ENCODE measurements at regions not wholly inside any gene's neighbourhood (a gene's known extent, or its start where the extent isn't known, plus 50 kb on each side); places are given as distances from the start of the nearest gene placed in this dataset.

DNA sequence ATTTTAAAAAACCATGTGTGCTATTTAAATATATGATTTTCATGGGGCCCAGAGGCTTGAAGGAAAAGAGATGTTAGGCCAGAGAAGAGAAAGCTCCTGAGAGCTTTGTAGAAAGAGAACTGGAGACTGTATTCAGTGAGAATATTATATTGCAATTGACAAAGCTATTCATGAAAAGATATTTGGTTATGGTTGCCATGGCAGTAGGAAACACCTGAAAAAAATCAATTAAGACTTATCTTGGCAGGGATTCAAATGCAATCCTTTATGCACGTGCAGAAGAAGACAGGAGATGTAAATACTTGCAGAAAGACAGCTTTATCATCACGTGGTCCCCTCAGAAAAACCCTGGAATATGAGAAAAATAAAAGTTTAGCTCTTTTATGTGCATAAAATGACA, 636.0 kb upstream of the TBL1XR1 start:
- CTCF ChIA-PET, result interaction anchor here (0.9 kb wide), 1 partner anchor 11 kb away, joined by 3 read pairs; no protein-coding TSS in a partner anchor
- POLR2A ChIA-PET, result no interaction called here

DNA sequence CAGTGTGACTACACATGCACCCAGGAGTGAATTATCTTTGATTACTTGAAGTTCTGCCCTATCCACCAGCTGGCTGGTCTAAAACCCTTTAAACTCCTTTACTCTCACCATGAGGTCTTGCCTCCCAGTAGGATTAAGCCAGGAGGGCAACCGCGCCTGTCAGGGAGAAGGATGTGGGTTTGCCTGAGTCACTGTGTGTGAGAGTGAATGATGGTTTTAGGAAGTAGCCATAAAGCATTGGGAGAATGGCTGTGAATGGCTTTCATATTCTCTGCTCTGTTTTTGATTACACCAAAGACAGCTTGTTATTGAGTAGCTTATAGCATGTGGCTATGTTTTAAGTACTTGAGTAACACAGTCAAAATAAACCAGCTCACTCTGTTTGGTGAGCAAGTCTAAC, 637.7 kb upstream of the TBL1XR1 start:
- ATAC-seq, result no peak
- POLR2A ChIA-PET, result no interaction called here

More for the DNA sequence above, 636.0 kb upstream of the TBL1XR1 start:
- no peak overlapping the region for H3K27ac Mint-ChIP-seq
- DNase-seq, result no peak
- H3K4me3 Mint-ChIP-seq, result no peak overlapping the region
- H3K4me1 Mint-ChIP-seq (ENCODE audit: low read depth), result no peaks in the 10 kb centered on the region
- no peaks in the 10 kb centered on the region for H3K27me3 Mint-ChIP-seq (ENCODE audit: low read depth)
- no peak for ATAC-seq
- H3K9me3 Mint-ChIP-seq (ENCODE audit: insufficient read depth), result no peaks in the 10 kb centered on the region
- no peaks in the 10 kb centered on the region for H3K36me3 Mint-ChIP-seq (ENCODE audit: low read depth)

DNA sequence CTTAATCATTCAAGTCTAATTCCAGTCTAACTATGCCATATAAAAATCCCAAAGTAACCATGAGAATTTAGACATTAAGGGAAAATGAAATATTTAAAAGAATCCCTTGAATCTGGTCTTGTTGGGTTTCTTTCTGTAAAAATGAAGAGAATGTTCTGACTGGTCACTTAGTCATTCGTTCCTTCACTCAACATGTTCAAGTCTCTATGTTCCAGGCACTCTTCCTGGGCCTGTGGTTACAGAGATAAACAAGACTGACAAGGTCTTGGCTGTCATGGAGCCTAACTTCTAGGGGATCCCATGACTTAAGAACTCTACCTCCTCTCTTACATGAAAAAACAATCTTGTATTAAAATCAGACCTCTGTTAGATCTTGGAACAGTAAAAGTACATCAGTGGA, 638.6 kb upstream of the TBL1XR1 start:
- ChIA-PET CTCF (no interaction called here), POLR2A (no interaction called here)
- no peaks in the 10 kb centered on the region for H3K9me3 Mint-ChIP-seq (ENCODE audit: insufficient read depth)
- no peaks in the 10 kb centered on the region for H3K27me3 Mint-ChIP-seq (ENCODE audit: low read depth)
- no peak for DNase-seq
- H3K4me1 Mint-ChIP-seq (ENCODE audit: low read depth), result no peaks in the 10 kb centered on the region
- no peak overlapping the region for H3K4me3 Mint-ChIP-seq
- no peaks in the 10 kb centered on the region for H3K36me3 Mint-ChIP-seq (ENCODE audit: low read depth)
- H3K27ac Mint-ChIP-seq, result no peak overlapping the region
- no peak for ATAC-seq

More for the DNA sequence above, 637.7 kb upstream of the TBL1XR1 start:
- Mint-ChIP-seq H3K4me1 (ENCODE audit: low read depth) (no peaks in the 10 kb centered on the region), H3K36me3 (ENCODE audit: low read depth) (no peaks in the 10 kb centered on the region), H3K27ac (no peak overlapping the region), H3K9me3 (ENCODE audit: insufficient read depth) (no peaks in the 10 kb centered on the region), H3K4me3 (no peak overlapping the region), H3K27me3 (ENCODE audit: low read depth) (no peaks in the 10 kb centered on the region)
- no peak for DNase-seq
- CTCF ChIA-PET, result no interaction called here

DNA sequence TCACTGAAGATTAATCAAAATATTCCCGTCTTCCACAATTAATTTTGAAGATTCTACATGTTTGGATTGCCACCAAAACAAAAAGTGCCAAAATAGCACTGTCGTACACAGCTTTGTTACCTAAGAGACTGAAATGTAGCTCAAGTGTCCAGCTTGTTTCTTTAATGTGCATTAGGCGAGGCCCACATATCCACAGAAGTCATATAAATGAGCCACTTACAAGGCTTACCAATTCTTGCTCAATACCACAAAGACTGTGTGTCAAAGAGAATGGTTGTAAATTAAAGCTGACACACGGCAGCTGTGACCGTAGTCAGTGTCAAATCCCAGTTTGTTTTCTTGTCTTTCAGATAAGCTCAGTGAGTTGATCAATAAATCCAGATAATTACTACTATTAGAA, 639.4 kb upstream of the TBL1XR1 start:
- H3K4me3 Mint-ChIP-seq, result no peak overlapping the region
- ATAC-seq (no peak), DNase-seq (no peak)
- no peak overlapping the region for H3K27ac Mint-ChIP-seq
- H3K27me3 Mint-ChIP-seq (ENCODE audit: low read depth), result no peaks in the 10 kb centered on the region
- H3K4me1 Mint-ChIP-seq (ENCODE audit: low read depth), result no peaks in the 10 kb centered on the region
- POLR2A ChIA-PET, result no interaction called here
- no peaks in the 10 kb centered on the region for H3K9me3 Mint-ChIP-seq (ENCODE audit: insufficient read depth)
- H3K36me3 Mint-ChIP-seq (ENCODE audit: low read depth), result no peaks in the 10 kb centered on the region
- CTCF ChIA-PET, result no interaction called here

DNA sequence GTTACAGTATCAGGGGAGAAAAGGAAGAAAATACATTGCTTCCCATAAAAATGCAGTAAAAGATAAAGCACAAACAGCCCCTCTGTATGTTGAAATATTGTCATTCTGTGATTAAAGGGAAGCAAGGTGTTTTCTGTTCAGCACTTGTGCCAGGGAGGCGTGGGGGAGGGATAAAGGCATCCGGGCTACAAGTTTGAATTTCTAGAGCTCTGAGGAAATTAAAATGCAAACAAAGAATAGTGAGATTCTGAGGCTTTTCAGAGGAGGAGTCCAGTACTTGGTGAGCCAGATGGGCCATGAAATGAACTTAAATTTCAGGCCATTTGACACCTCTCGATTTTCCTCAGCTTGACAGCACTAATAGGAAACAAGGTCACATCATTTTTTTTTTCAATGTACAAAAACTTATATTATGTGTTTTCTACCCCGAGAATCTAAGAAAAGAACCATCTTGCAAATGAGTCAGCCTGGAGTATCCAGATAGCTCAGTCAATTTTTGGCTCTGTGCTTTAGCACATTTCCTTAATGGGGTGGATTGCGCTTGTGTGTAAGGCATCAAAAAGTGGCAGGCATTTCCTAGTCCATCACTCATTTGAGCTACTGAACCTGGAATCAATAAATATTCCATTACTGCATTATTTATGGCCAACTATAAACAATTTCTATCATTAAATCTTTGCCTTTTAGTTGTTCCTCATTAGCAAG, 640.8 kb upstream of the TBL1XR1 start:
- no peaks in the 10 kb centered on the region for H3K4me1 Mint-ChIP-seq (ENCODE audit: low read depth)
- no peak for ATAC-seq
- no peak overlapping the region for H3K4me3 Mint-ChIP-seq
- ChIA-PET CTCF (no interaction called here), POLR2A (no interaction called here)
- H3K27me3 Mint-ChIP-seq (ENCODE audit: low read depth), result no peaks in the 10 kb centered on the region
- no peaks in the 10 kb centered on the region for H3K36me3 Mint-ChIP-seq (ENCODE audit: low read depth)
- H3K27ac Mint-ChIP-seq, result no peak overlapping the region
- DNase-seq, result no peak
- no peaks in the 10 kb centered on the region for H3K9me3 Mint-ChIP-seq (ENCODE audit: insufficient read depth)

DNA sequence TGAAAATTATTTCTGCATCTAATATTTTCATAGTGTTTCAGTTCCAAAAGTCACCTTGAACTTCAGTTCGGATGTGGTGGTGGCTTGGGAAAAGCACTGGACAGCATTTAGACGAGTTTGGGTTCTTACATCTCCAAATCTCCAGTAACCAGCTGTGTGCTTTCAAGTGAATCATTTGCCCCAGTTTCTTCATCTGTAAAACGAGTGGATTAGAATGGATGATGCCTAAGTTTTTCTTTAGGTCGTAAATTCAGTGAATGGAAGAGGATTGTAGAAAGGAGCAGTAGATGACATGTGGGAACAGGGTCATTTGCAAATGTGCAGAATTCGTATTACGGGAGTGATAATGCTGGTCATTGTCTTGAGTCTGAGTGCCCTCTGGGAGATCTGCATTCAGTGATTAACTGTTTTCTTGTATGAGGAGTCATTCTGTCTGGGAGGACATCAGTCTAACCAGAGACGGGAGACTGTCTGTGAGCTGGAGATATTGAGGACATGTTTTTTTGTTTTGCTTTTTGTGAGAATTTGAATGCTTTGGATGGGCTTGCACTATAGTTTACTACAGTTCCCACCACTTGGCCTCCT, 641.6 kb upstream of the TBL1XR1 start:
- ChIA-PET CTCF (no interaction called here), POLR2A (no interaction called here)
- no peak overlapping the region for H3K4me3 Mint-ChIP-seq
- H3K27me3 Mint-ChIP-seq (ENCODE audit: low read depth), result no peaks in the 10 kb centered on the region
- DNase-seq (no peak), ATAC-seq (no peak)
- H3K9me3 Mint-ChIP-seq (ENCODE audit: insufficient read depth), result no peaks in the 10 kb centered on the region
- no peak overlapping the region for H3K27ac Mint-ChIP-seq
- H3K36me3 Mint-ChIP-seq (ENCODE audit: low read depth), result no peaks in the 10 kb centered on the region
- no peaks in the 10 kb centered on the region for H3K4me1 Mint-ChIP-seq (ENCODE audit: low read depth)

DNA sequence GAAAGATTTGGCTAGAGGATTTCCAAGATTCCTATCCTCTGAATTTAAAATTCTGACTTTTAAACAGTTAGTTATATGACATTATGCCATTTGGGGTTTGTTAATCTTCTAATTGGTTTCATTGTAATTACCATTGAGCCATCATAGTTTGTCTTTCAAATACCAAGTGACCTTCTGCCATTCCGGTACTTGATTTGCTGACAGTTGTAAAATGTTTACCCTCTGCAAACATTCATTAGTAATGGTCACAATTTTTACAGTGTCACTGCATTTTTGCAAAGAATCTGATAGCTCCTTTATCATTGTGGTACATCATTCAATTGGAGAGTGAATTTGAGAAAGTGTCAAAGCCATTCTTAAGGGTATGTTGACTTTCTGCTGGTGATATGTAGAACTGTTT, 645.0 kb upstream of the TBL1XR1 start:
- DNase-seq (no peak), ATAC-seq (no peak)
- POLR2A ChIA-PET, result no interaction called here
- no peaks in the 10 kb centered on the region for H3K4me1 Mint-ChIP-seq (ENCODE audit: low read depth)
- H3K9me3 Mint-ChIP-seq (ENCODE audit: insufficient read depth), result no peaks in the 10 kb centered on the region
- H3K27me3 Mint-ChIP-seq (ENCODE audit: low read depth), result no peaks in the 10 kb centered on the region
- CTCF ChIA-PET, result no interaction called here
- no peak overlapping the region for H3K27ac Mint-ChIP-seq
- H3K36me3 Mint-ChIP-seq (ENCODE audit: low read depth), result no peaks in the 10 kb centered on the region
- no peak overlapping the region for H3K4me3 Mint-ChIP-seq

DNA sequence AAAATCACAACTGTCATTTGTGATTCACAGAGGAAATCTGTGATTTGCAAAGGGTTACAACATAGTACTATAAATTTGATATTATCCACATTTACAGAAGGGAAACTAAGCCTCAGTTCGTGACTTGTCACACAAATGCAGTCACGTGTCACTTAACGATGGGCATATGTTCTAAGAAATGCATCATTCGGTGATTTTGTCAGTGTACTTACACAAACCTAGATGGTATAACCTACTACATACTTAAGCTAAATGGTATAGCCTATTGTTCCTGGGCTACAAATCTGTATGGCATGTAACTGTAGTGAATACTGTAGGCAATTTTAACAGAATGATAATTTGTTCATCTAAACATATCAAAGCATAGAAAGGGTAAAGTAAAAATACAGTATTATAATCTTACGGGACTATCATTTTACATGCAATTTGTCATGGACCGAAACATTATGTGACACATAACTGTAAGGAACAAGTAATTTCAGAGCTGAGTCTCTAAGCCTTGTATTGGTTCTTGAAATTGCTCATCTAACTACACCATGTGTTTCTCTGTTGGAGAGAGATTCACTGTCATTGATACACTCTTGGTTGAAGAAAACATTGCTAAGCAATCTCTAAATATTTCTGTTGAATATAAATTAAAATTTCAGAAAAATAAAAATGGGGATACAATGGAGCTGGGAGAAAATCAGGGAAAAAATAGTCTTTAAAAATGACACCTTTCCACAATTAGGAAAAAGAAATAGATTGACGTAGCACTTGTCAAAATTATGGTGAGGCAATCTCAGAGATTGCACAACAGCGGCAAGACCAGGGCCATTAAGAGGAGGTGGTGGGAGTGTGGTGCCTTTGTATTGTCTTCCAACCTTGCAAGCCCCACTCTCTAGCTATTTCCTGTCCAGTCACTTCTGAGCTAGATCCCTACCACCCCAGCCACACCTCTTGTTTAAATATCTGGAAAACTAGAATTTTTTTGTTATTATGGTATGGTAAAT, 645.8 kb upstream of the TBL1XR1 start:
- H3K9me3 Mint-ChIP-seq (ENCODE audit: insufficient read depth), result no peaks in the 10 kb centered on the region
- CTCF ChIA-PET, result interaction anchor here (1.2 kb wide), 1 partner anchor 10 kb away, joined by 3 read pairs; no protein-coding TSS in a partner anchor
- no peaks in the 10 kb centered on the region for H3K36me3 Mint-ChIP-seq (ENCODE audit: low read depth)
- ATAC-seq (no peak), DNase-seq (no peak)
- H3K27me3 Mint-ChIP-seq (ENCODE audit: low read depth), result no peaks in the 10 kb centered on the region
- H3K4me3 Mint-ChIP-seq, result no peak overlapping the region
- POLR2A ChIA-PET, result no interaction called here
- H3K4me1 Mint-ChIP-seq (ENCODE audit: low read depth), result no peaks in the 10 kb centered on the region
- H3K27ac Mint-ChIP-seq, result no peak overlapping the region

DNA sequence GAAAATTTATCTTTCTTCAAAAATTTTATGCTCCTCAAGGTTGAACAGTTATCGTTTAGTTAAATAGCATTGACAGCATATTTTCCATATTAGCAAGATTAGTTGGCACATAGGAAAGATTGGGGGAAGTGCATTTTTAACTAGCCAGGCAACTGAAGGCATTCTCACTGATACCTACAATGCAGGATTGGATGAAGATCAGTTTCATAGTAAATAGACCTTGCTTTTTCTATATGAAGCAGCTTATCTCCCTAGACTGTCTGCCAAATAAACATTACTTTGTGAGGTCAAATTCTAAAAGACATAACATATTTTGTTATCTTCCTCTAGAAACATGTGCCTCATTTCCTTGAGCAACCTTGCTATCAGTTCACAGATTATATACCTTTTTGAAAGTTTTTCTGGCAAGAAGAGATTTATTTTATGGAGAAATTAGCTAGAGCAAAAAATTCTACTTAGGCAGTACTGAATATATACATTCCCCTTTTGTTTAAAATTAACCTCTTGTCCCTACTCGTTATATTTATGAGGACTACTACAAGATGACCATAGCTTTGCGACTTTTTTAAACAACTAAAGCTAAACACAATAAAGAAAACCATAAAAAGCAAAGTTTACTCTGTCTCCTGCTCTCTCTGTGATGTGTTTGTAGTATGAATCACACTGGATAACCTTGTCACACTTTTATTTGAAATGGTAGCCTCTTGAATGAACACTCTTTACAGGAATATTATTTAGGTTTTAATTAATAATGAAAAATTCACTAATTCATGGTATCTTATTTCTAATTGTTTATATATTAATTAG, 654.9 kb upstream of the TBL1XR1 start:
- ATAC-seq (no peak), DNase-seq (no peak)
- H3K9me3 Mint-ChIP-seq (ENCODE audit: insufficient read depth), result no peaks in the 10 kb centered on the region
- no peak overlapping the region for H3K27ac Mint-ChIP-seq
- ChIA-PET POLR2A (no interaction called here), CTCF (no interaction called here)
- no peaks in the 10 kb centered on the region for H3K36me3 Mint-ChIP-seq (ENCODE audit: low read depth)
- no peaks in the 10 kb centered on the region for H3K4me1 Mint-ChIP-seq (ENCODE audit: low read depth)
- H3K27me3 Mint-ChIP-seq (ENCODE audit: low read depth), result no peaks in the 10 kb centered on the region
- H3K4me3 Mint-ChIP-seq, result no peak overlapping the region

DNA sequence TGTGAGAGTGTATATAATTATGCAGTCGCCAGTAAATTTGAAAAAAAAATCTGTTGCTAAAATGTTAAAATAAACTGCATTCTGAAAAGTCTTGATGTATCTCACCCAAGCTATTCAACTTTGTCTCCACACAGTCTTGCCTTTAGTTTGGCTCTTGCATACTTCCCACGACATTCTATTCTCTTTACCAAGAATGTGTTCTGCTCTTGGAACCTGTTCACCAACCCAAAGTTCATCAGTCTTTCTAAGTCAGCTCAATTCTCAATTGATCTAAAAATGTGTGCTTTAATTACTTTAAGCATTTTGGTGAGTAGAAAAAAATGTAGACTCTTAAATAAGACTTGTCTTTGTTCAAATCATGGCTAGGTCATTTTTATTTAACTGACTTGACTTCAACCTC, 657.7 kb upstream of the TBL1XR1 start:
- CTCF ChIA-PET, result no interaction called here
- no peaks in the 10 kb centered on the region for H3K4me1 Mint-ChIP-seq (ENCODE audit: low read depth)

DNA sequence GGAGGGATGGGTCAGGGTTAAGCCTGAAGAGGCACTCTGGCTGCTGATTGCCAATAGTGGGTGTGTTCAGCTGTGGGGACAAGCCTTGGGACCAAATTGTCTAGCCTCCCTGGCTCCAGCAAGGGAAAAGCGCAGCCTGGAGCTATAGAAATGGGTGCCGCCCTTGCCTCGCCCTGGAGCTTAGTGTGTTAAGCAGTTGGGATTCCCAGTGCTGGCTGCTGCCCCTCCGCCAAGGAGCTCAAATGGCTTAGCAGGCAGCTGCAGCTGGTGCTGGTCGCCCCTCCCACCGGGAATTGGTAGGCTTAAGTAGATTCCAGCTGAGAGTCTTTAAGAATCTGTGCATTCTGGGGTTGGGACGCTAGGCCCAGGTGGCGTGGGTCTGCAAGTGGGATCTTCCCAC, 662.9 kb upstream of the TBL1XR1 start:
- POLR2A ChIA-PET, result no interaction called here
- Mint-ChIP-seq H3K9me3 (ENCODE audit: insufficient read depth) (peaks cover 11% of the 10 kb centered on the region), H3K27ac (no peak overlapping the region), H3K4me3 (no peak overlapping the region), H3K27me3 (ENCODE audit: low read depth) (no peaks in the 10 kb centered on the region), H3K36me3 (ENCODE audit: low read depth) (peaks cover 1% of the 10 kb centered on the region), H3K4me1 (ENCODE audit: low read depth) (no peaks in the 10 kb centered on the region)
- ATAC-seq (no peak), DNase-seq (no peak)
- CTCF ChIA-PET, result no interaction called here

More for the DNA sequence above, 657.7 kb upstream of the TBL1XR1 start:
- no peaks in the 10 kb centered on the region for H3K36me3 Mint-ChIP-seq (ENCODE audit: low read depth)
- H3K27me3 Mint-ChIP-seq (ENCODE audit: low read depth), result no peaks in the 10 kb centered on the region
- no peak overlapping the region for H3K27ac Mint-ChIP-seq
- DNase-seq, result no peak
- H3K9me3 Mint-ChIP-seq (ENCODE audit: insufficient read depth), result no peaks in the 10 kb centered on the region
- ATAC-seq, result no peak
- no peak overlapping the region for H3K4me3 Mint-ChIP-seq
- POLR2A ChIA-PET, result no interaction called here
